Adrenal gland (tissue), 9 donors: ENCODE measurements at regions not wholly inside any gene's neighbourhood (a gene's known extent, or its start where the extent isn't known, plus 50 kb on each side); places are given as distances from the start of the nearest gene placed in this dataset.
A peak's percentile ranks its signal among the peaks of the same experiment; 100 is the strongest.

Source experiments
- DNase-seq, 7 donors: peaks; one replicate each; pipeline ENCODE4 v3.0.0-alpha.2; 2019 to 2020
- H3K27ac ChIP-seq, 5 donors: fragments of 200-600 bp; sonication (generic) in 4 of 5; 1 replicate in 3 of 5; 2 replicates in 2 of 5; pipeline versions ENCODE4 v1.5.1 to v1.8.0; 2016 to 2020; ENCODE audit warnings: mild to moderate bottlenecking in 1 of 5
- H3K27me3 ChIP-seq: fragments of 200-600 bp; 2 replicates; pipeline ENCODE4 v1.8.0; 2021
- H3K36me3 ChIP-seq, 2 donors: fragments of 200-600 bp; replicated peaks in 1 of 2; 1 replicate in 1 of 2; 2 replicates in 1 of 2; pipeline versions ENCODE4 v1.5.1 to v1.8.0; 2018 to 2022
- H3K4me1 ChIP-seq, 2 donors: fragments of 200-600 bp; replicated peaks in 1 of 2; 1 replicate in 1 of 2; 2 replicates in 1 of 2; pipeline versions ENCODE4 v1.5.1 to v1.8.0; 2018 to 2021
- H3K4me3 ChIP-seq, 4 donors: fragments of 200-600 bp; sonication (generic) in 3 of 4; one replicate each; pipeline ENCODE4 v1.5.1; 2016 to 2018
- H3K9me3 ChIP-seq, 3 donors: fragments of 200-600 bp; sonication (generic) in 1 of 3; replicated peaks in 1 of 3; 1 replicate in 2 of 3; 2 replicates in 1 of 3; pipeline versions ENCODE4 v1.5.1 to v1.8.0; 2016 to 2021
- CTCF ChIP-seq, 6 experiments: fragments of 450-650 bp in 4 of 6; fragments of 200-600 bp in 2 of 6; sonication (generic) in 1 of 6; IDR thresholded peaks; 1 replicate in 5 of 6; 2 replicates in 1 of 6; pipeline versions ENCODE4 v1.5.1 to v1.8.0; 2016 to 2021; ENCODE audit warnings: antibody characterized with exemption in 6 of 6, mild to moderate bottlenecking in 2 of 6, moderate library complexity in 1 of 6
- POLR2A ChIP-seq, 2 donors: fragments of 450-650 bp; IDR thresholded peaks; one replicate each; pipeline ENCODE4 v1.6.1; 2017; ENCODE audit warnings: antibody characterized with exemption in 2 of 2, mild to moderate bottlenecking in 2 of 2, moderate library complexity in 1 of 2
- WGBS, 4 donors: extraction: QIAGEN DNeasy Blood & Tissue Kit in 2 of 4; methylation state at CpG; one replicate each; pipeline versions ENCODE4 v1.1.5 to v1.1.7; 2013 to 2017; 5-methylcytosine and 5-hydroxymethylcytosine counted together
- intact Hi-C, 2 donors: fragments of 100-400 bp; cut with DNase I; formaldehyde crosslinking; loops; one replicate each; pipeline versions ENCODE4 v1.14.1 to v1.15.0; 2022 to 2023
- donor health status: healthy with polysubstance abuse.
- donor health status: Bipolar disorder and iron deficiency.
- donor health status: DM: yes; HTN: yes; CAD: no.
- donor health status: DM: no; HTN: no; CAD: no.
- donor health status: DM: no; HTN: no; CAD: no.

- no peak overlapping the region for H3K27ac ChIP-seq
- TF ChIP-seq POLR2A (IDR thresholded peaks at IDR 0.05) (no peak), CTCF (IDR thresholded peaks at IDR 0.05) (no peak)
- WGBS, 4 donors: 39 to 70% (median 63%) methylated on average over 3 to 4 of the region's 4 CpGs
- H3K9me3 ChIP-seq: no peaks in the 10 kb centered on the region
- H3K4me3 ChIP-seq: no peak overlapping the region
- H3K4me1 ChIP-seq: peaks cover 0 to 4% of the 10 kb centered on the region in 2 donors
- no peaks in the 10 kb centered on the region for H3K36me3 ChIP-seq
- peaks cover 32% of the 10 kb centered on the region for H3K27me3 ChIP-seq
- DNase-seq: no peak
- intact Hi-C loops: no loop called here
Measured at GRCh38 chrX:39728025-39728424, 369.7 kb downstream of the BCOR start.

DNA sequence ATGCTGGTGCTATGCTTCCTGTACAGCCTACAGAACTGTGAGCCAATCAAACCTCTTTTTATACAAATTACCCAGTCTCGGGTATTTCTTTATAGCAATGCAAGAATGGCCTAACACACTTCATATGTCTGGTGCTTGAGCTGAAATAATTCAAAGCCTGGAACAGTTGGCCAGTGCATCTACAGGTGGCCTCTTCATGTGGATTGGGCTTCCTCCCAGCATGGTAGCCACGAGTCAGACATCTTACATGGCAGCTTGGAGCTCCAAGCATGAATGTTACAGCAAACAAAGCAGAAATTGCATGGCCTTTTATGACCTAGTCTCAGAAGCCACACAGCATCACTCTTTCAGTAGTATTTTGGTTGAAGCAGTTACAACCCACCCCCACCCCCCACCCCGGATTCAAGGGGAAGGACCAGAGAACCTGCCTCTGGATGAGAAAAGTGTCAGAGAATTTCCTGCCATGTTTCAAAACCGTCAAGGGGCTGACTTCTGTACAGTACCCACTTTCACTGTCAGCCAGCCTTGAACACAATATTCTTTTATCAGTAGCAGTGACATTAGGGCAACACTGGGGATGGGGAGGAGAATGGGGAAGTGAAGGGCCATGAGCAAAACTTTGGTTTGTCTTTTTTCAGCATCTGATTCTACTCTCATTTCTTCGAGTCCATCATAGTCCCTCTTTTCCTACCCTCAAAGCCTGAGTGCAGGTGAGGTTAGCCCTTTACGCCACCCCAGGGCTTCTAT lies 368.7 kb downstream of the BCOR start:
- DNase-seq: no peak
- Histone ChIP-seq H3K4me1 (peaks cover 0 to 4% of the 10 kb centered on the region in 2 donors), H3K9me3 (no peaks in the 10 kb centered on the region), H3K27me3 (peaks cover 32% of the 10 kb centered on the region), H3K27ac (no peak overlapping the region), H3K4me3 (no peak overlapping the region), H3K36me3 (no peaks in the 10 kb centered on the region)
- TF ChIP-seq CTCF (IDR thresholded peaks at IDR 0.05) (no peak), POLR2A (IDR thresholded peaks at IDR 0.05) (no peak)
- intact Hi-C loops: no loop called here
- WGBS, 4 donors: 74 to 92% (median 78%) methylated on average over 3 to 6 of the region's 6 CpGs

GRCh38 chrX:39729981-39730661 lies 367.6 kb downstream of the BCOR start:
- Histone ChIP-seq H3K36me3 (no peaks in the 10 kb centered on the region), H3K9me3 (no peaks in the 10 kb centered on the region), H3K4me3 (no peak overlapping the region), H3K27me3 (peaks cover 30% of the 10 kb centered on the region), H3K27ac (no peak overlapping the region), H3K4me1 (peaks cover 0 to 4% of the 10 kb centered on the region in 2 donors)
- intact Hi-C loops: no loop called here
- no peak for DNase-seq
- WGBS, 4 donors: 57 to 81% (median 65%) methylated on average over 10 to 21 of the region's 21 CpGs
- no peak for TF ChIP-seq CTCF (IDR thresholded peaks at IDR 0.05)
- TF ChIP-seq POLR2A (IDR thresholded peaks at IDR 0.05): no peak

- Histone ChIP-seq H3K4me1 (peaks cover 0 to 4% of the 10 kb centered on the region in 2 donors), H3K9me3 (no peaks in the 10 kb centered on the region), H3K36me3 (no peaks in the 10 kb centered on the region), H3K27ac (peak overlapping the region in 1 of 5 donors; percentile 45), H3K4me3 (no peak overlapping the region), H3K27me3 (peaks cover 28% of the 10 kb centered on the region)
- no peak for TF ChIP-seq POLR2A (IDR thresholded peaks at IDR 0.05)
- TF ChIP-seq CTCF (IDR thresholded peaks at IDR 0.05): peak; percentile 29 to 56 (median 50)
- peak; percentile 62 to 89 (median 79) for DNase-seq
- 2 to 29% (median 14%) methylated on average over 12 to 19 of the region's 19 CpGs for WGBS, 4 donors
- intact Hi-C loops: no loop called here
Measured at GRCh38 chrX:39730662-39731329, 367.0 kb downstream of the BCOR start.
